ENCODE measurements at regions not wholly inside any gene's neighbourhood (a gene's known extent, or its start where the extent isn't known, plus 50 kb on each side); places are given as distances from the start of the nearest gene placed in this dataset.
"Not testable (repeated sequence)": the region's sequence is repeated elsewhere in the genome, so short reads cannot be mapped to it uniquely, and the experiment has no call there.

DNA sequence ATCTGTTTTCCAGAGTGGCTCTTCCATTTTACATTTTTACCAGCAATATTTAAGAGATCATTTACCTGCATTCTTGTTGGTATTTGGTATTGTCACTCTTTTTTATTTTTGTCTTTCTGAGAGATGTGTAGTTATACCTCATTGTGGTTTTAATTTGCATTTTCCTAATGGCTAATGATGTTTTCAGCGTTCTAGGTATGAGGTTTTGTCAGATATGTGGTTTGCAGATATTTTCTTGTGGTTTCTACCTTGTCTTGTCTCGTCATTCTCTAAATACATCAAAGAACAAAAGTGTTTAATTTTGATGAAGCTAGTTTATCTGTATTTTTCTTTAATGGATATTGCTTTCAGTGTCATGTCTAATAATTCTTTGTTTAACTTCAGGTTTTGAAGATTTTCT, 110.9 kb upstream of the PLGLB1 start:
- H3K9me3 ChIP-seq (ENCODE audit: control insufficient read depth, insufficient read depth, low read length); H3K36me3 ChIP-seq (ENCODE audit: control insufficient read depth, insufficient read depth, low read length); H3K4me1 ChIP-seq (ENCODE audit: control insufficient read depth, insufficient read depth, low read length); H3K27me3 ChIP-seq (ENCODE audit: control insufficient read depth, insufficient read depth, low read length); H3K4me3 ChIP-seq (ENCODE audit: low read depth, low read length); H3K9ac ChIP-seq (ENCODE audit: low read depth, low read length): not testable (repeated sequence)

- H3K36me3 ChIP-seq (ENCODE audit: control insufficient read depth, insufficient read depth, low read length); H3K9ac ChIP-seq (ENCODE audit: low read depth, low read length); H3K9me3 ChIP-seq (ENCODE audit: control insufficient read depth, insufficient read depth, low read length); H3K4me3 ChIP-seq (ENCODE audit: low read depth, low read length); H3K4me1 ChIP-seq (ENCODE audit: control insufficient read depth, insufficient read depth, low read length); H3K27me3 ChIP-seq (ENCODE audit: control insufficient read depth, insufficient read depth, low read length): not testable (repeated sequence)
Observed at GRCh38 chr2:87151835-87152493, 130.3 kb upstream of the PLGLB1 start.

GRCh38 chr2:87174454-87174853, 152.8 kb upstream of the PLGLB1 start:
- H3K4me3 ChIP-seq (ENCODE audit: low read depth, low read length); H3K27me3 ChIP-seq (ENCODE audit: control insufficient read depth, insufficient read depth, low read length); H3K9me3 ChIP-seq (ENCODE audit: control insufficient read depth, insufficient read depth, low read length); H3K9ac ChIP-seq (ENCODE audit: low read depth, low read length); H3K4me1 ChIP-seq (ENCODE audit: control insufficient read depth, insufficient read depth, low read length); H3K36me3 ChIP-seq (ENCODE audit: control insufficient read depth, insufficient read depth, low read length): not testable (repeated sequence)

DNA sequence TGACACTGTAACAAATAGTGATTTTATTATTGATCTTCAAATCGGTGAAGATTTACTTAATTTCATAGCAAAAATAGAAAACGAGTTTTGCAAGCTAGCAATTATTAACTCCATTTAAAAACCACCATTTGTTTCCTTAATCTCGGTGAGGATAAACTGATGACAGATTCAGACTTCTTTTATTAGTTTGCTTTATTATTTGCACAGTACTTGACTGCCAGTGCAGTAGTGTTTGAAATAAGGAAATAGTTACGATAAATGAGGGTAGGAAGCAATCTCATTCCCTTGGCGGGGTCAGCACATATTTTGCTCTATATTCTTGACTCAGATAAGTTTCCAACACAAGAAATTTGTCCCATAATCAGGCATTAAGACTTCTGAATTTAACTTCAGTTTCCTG, 161.7 kb upstream of the PLGLB1 start:
- not testable (repeated sequence) for H3K9ac ChIP-seq (ENCODE audit: low read depth, low read length); H3K27me3 ChIP-seq (ENCODE audit: control insufficient read depth, insufficient read depth, low read length); H3K4me3 ChIP-seq (ENCODE audit: low read depth, low read length); H3K9me3 ChIP-seq (ENCODE audit: control insufficient read depth, insufficient read depth, low read length); H3K36me3 ChIP-seq (ENCODE audit: control insufficient read depth, insufficient read depth, low read length); H3K4me1 ChIP-seq (ENCODE audit: control insufficient read depth, insufficient read depth, low read length)

DNA sequence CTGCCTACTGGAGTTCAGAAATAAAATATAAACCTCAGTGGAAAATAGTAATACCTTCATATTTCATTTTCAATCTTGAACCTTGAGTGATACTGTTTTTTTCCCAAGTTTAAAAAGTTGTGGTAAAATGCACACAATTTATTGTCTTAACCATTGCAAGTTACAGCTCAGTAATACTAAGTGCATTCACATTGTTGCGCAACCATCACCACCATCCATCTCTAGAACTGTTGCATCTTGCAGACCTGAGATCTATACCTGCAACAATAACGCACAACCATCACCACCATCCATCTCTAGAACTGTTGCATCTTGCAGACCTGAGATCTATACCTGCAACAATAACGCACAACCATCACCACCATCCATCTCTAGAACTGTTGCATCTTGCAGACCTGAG, 162.6 kb upstream of the PLGLB1 start:
- H3K9me3 ChIP-seq (ENCODE audit: control insufficient read depth, insufficient read depth, low read length); H3K27me3 ChIP-seq (ENCODE audit: control insufficient read depth, insufficient read depth, low read length); H3K4me3 ChIP-seq (ENCODE audit: low read depth, low read length); H3K9ac ChIP-seq (ENCODE audit: low read depth, low read length); H3K36me3 ChIP-seq (ENCODE audit: control insufficient read depth, insufficient read depth, low read length); H3K4me1 ChIP-seq (ENCODE audit: control insufficient read depth, insufficient read depth, low read length): not testable (repeated sequence)

- H3K36me3 ChIP-seq (ENCODE audit: control insufficient read depth, insufficient read depth, low read length); H3K9me3 ChIP-seq (ENCODE audit: control insufficient read depth, insufficient read depth, low read length); H3K27me3 ChIP-seq (ENCODE audit: control insufficient read depth, insufficient read depth, low read length); H3K9ac ChIP-seq (ENCODE audit: low read depth, low read length); H3K4me1 ChIP-seq (ENCODE audit: control insufficient read depth, insufficient read depth, low read length); H3K4me3 ChIP-seq (ENCODE audit: low read depth, low read length): not testable (repeated sequence)
Observed at GRCh38 chr2:87189214-87189613, 167.6 kb upstream of the PLGLB1 start.

- H3K36me3 ChIP-seq (ENCODE audit: control insufficient read depth, insufficient read depth, low read length); H3K27me3 ChIP-seq (ENCODE audit: control insufficient read depth, insufficient read depth, low read length); H3K4me3 ChIP-seq (ENCODE audit: low read depth, low read length); H3K9me3 ChIP-seq (ENCODE audit: control insufficient read depth, insufficient read depth, low read length); H3K4me1 ChIP-seq (ENCODE audit: control insufficient read depth, insufficient read depth, low read length); H3K9ac ChIP-seq (ENCODE audit: low read depth, low read length): not testable (repeated sequence)
Observed at GRCh38 chr2:87193336-87193735, 171.7 kb upstream of the PLGLB1 start.

GRCh38 chr2:87194254-87194999, 172.8 kb upstream of the PLGLB1 start:
- not testable (repeated sequence) for H3K4me3 ChIP-seq (ENCODE audit: low read depth, low read length); H3K4me1 ChIP-seq (ENCODE audit: control insufficient read depth, insufficient read depth, low read length); H3K36me3 ChIP-seq (ENCODE audit: control insufficient read depth, insufficient read depth, low read length); H3K9me3 ChIP-seq (ENCODE audit: control insufficient read depth, insufficient read depth, low read length); H3K9ac ChIP-seq (ENCODE audit: low read depth, low read length); H3K27me3 ChIP-seq (ENCODE audit: control insufficient read depth, insufficient read depth, low read length)

DNA sequence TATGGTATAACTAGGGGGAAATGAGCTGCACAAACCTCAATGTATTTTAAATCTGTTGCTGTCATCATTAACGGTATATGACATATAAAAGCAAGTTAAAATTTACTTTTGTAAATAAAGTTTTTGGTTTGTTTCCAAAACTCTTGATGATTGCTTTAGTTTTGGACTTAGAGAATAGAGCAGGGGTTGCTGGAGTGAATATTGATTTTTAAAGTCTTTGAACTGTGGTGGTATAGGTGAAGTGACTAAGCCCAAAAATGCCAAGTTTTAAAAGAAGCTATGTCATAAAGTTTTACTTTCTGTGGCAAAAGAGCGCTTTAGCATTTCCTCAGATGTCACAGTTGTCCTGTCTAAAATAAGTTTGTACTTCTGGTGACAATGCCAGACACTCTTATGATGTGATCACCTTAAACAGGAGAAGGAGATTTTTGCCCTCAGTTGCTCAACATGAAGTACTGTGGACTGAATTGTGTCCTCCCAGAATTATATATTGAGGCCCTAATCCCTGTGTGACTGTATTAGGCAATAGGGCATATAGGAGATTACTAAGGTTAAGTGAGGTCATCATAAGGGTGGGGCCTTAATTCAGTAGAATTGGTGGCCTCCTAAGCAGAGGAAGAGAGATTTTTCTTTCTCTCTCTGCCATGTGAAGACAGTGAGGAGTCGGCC, 175.2 kb upstream of the PLGLB1 start:
- not testable (repeated sequence) for H3K9ac ChIP-seq (ENCODE audit: low read depth, low read length); H3K4me3 ChIP-seq (ENCODE audit: low read depth, low read length)

GRCh38 chr2:87198422-87198821, 176.8 kb upstream of the PLGLB1 start:
- H3K9ac ChIP-seq (ENCODE audit: low read depth, low read length); H3K4me1 ChIP-seq (ENCODE audit: control insufficient read depth, insufficient read depth, low read length): not testable (repeated sequence)

More for the DNA sequence above, 175.2 kb upstream of the PLGLB1 start:
- H3K4me1 ChIP-seq (ENCODE audit: control insufficient read depth, insufficient read depth, low read length); H3K9me3 ChIP-seq (ENCODE audit: control insufficient read depth, insufficient read depth, low read length); H3K36me3 ChIP-seq (ENCODE audit: control insufficient read depth, insufficient read depth, low read length); H3K27me3 ChIP-seq (ENCODE audit: control insufficient read depth, insufficient read depth, low read length): not testable (repeated sequence)

DNA sequence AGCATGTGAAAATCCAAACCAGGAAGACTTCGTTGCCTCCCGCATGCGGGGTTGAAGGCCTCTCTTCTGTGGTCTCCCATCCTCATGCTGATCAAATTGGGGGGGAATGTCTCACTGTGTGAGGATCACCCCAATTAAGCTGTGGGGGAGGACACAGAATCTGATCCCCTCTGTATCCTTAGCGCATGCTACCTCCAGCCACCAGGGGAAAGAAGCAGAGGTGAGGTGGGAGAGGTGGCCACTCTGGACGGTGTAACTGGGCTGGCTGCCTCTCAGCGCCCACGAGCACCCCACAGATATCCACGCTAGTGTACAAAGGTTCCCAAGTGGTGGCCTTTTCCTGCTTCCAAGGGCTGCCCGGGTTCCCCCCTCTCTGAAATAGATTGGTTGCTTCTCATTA, 177.6 kb upstream of the PLGLB1 start:
- not testable (repeated sequence) for H3K4me3 ChIP-seq (ENCODE audit: low read depth, low read length)

More at GRCh38 chr2:87198422-87198821, 176.8 kb upstream of the PLGLB1 start:
- H3K4me3 ChIP-seq (ENCODE audit: low read depth, low read length); H3K36me3 ChIP-seq (ENCODE audit: control insufficient read depth, insufficient read depth, low read length); H3K27me3 ChIP-seq (ENCODE audit: control insufficient read depth, insufficient read depth, low read length); H3K9me3 ChIP-seq (ENCODE audit: control insufficient read depth, insufficient read depth, low read length): not testable (repeated sequence)

GRCh38 chr2:87204569-87205147, 183.0 kb upstream of the PLGLB1 start:
- not testable (repeated sequence) for H3K36me3 ChIP-seq (ENCODE audit: control insufficient read depth, insufficient read depth, low read length); H3K9ac ChIP-seq (ENCODE audit: low read depth, low read length); H3K4me3 ChIP-seq (ENCODE audit: low read depth, low read length); H3K4me1 ChIP-seq (ENCODE audit: control insufficient read depth, insufficient read depth, low read length); H3K27me3 ChIP-seq (ENCODE audit: control insufficient read depth, insufficient read depth, low read length); H3K9me3 ChIP-seq (ENCODE audit: control insufficient read depth, insufficient read depth, low read length)

More for the DNA sequence above, 177.6 kb upstream of the PLGLB1 start:
- H3K4me1 ChIP-seq (ENCODE audit: control insufficient read depth, insufficient read depth, low read length); H3K9me3 ChIP-seq (ENCODE audit: control insufficient read depth, insufficient read depth, low read length); H3K9ac ChIP-seq (ENCODE audit: low read depth, low read length); H3K36me3 ChIP-seq (ENCODE audit: control insufficient read depth, insufficient read depth, low read length); H3K27me3 ChIP-seq (ENCODE audit: control insufficient read depth, insufficient read depth, low read length): not testable (repeated sequence)

Measured in iPS-15b (cell line).